ENCODE measurements at regions not wholly inside any gene's neighbourhood (a gene's known extent, or its start where the extent isn't known, plus 50 kb on each side); places are given as distances from the start of the nearest gene placed in this dataset.

GRCh38 chr19:30162718-30163117, 209.5 kb upstream of the ZNF536 start:
- Histone ChIP-seq H3K9me3 (ENCODE audit: insufficient read depth, low read length) (no peaks in the 10 kb centered on the region), H3K27me3 (ENCODE audit: low read depth, low read length) (peaks cover 48% of the 10 kb centered on the region), H3K79me2 (ENCODE audit: low read length) (no peaks in the 10 kb centered on the region), H3K27ac (ENCODE audit: low read length) (no peak overlapping the region), H4K20me1 (ENCODE audit: insufficient read depth, low read length) (no peaks in the 10 kb centered on the region), H3K36me3 (replicated peaks; ENCODE audit: low read depth, low read length) (no peaks in the 10 kb centered on the region), H3K4me3 (ENCODE audit: low read length) (no peak overlapping the region), H3K9ac (ENCODE audit: low read length) (no peak overlapping the region), H2AFZ (ENCODE audit: low read depth, low read length) (no peak overlapping the region), H3K4me2 (ENCODE audit: low read length) (no peak overlapping the region), H3K4me1 (ENCODE audit: low read length) (peaks cover 14% of the 10 kb centered on the region)
- no peak for TF ChIP-seq CTCF (IDR thresholded peaks at IDR 0.05; ENCODE audit: low read depth, low read length)
- no peak for TF ChIP-seq EZH2phosphoT487 (IDR thresholded peaks at IDR 0.05; ENCODE audit: low read depth)

GRCh38 chr19:30163663-30164062, 208.5 kb upstream of the ZNF536 start:
- TF ChIP-seq EZH2phosphoT487 (IDR thresholded peaks at IDR 0.05; ENCODE audit: low read depth), result no peak
- Histone ChIP-seq H3K9ac (ENCODE audit: low read length) (no peak overlapping the region), H3K36me3 (replicated peaks; ENCODE audit: low read depth, low read length) (no peaks in the 10 kb centered on the region), H3K4me2 (ENCODE audit: low read length) (no peak overlapping the region), H4K20me1 (ENCODE audit: insufficient read depth, low read length) (no peaks in the 10 kb centered on the region), H3K9me3 (ENCODE audit: insufficient read depth, low read length) (no peaks in the 10 kb centered on the region), H3K79me2 (ENCODE audit: low read length) (no peaks in the 10 kb centered on the region), H3K4me1 (ENCODE audit: low read length) (peaks cover 14% of the 10 kb centered on the region), H3K27me3 (ENCODE audit: low read depth, low read length) (peaks cover 43% of the 10 kb centered on the region), H3K4me3 (ENCODE audit: low read length) (no peak overlapping the region), H3K27ac (ENCODE audit: low read length) (no peak overlapping the region), H2AFZ (ENCODE audit: low read depth, low read length) (no peak overlapping the region)

GRCh38 chr19:30165228-30165813, 206.9 kb upstream of the ZNF536 start:
- no peak overlapping the region for H2AFZ ChIP-seq (ENCODE audit: low read depth, low read length)
- H3K9ac ChIP-seq (ENCODE audit: low read length), result no peak overlapping the region
- TF ChIP-seq EZH2phosphoT487 (IDR thresholded peaks at IDR 0.05; ENCODE audit: low read depth) (no peak), CTCF (IDR thresholded peaks at IDR 0.05; ENCODE audit: low read depth, low read length) (no peak)
- no peak overlapping the region for H3K4me2 ChIP-seq (ENCODE audit: low read length)
- H4K20me1 ChIP-seq (ENCODE audit: insufficient read depth, low read length), result no peaks in the 10 kb centered on the region
- H3K27ac ChIP-seq (ENCODE audit: low read length), result no peak overlapping the region
- no peaks in the 10 kb centered on the region for H3K9me3 ChIP-seq (ENCODE audit: insufficient read depth, low read length)
- peaks cover 14% of the 10 kb centered on the region for H3K4me1 ChIP-seq (ENCODE audit: low read length)
- H3K4me3 ChIP-seq (ENCODE audit: low read length), result no peak overlapping the region
- H3K36me3 ChIP-seq (replicated peaks; ENCODE audit: low read depth, low read length), result no peaks in the 10 kb centered on the region
- H3K27me3 ChIP-seq (ENCODE audit: low read depth, low read length), result peaks cover 29% of the 10 kb centered on the region
- H3K79me2 ChIP-seq (ENCODE audit: low read length), result no peaks in the 10 kb centered on the region

GRCh38 chr19:30167206-30167868, 204.8 kb upstream of the ZNF536 start:
- no peaks in the 10 kb centered on the region for H3K9me3 ChIP-seq (ENCODE audit: insufficient read depth, low read length)
- TF ChIP-seq CTCF (IDR thresholded peaks at IDR 0.05; ENCODE audit: low read depth, low read length), result no peak
- no peak for TF ChIP-seq EZH2phosphoT487 (IDR thresholded peaks at IDR 0.05; ENCODE audit: low read depth)

More at GRCh38 chr19:30167206-30167868, 204.8 kb upstream of the ZNF536 start:
- no peak overlapping the region for H3K27ac ChIP-seq (ENCODE audit: low read length)
- H3K4me3 ChIP-seq (ENCODE audit: low read length), result no peak overlapping the region
- no peaks in the 10 kb centered on the region for H3K79me2 ChIP-seq (ENCODE audit: low read length)
- no peak overlapping the region for H2AFZ ChIP-seq (ENCODE audit: low read depth, low read length)
- H3K9ac ChIP-seq (ENCODE audit: low read length), result no peak overlapping the region
- no peaks in the 10 kb centered on the region for H4K20me1 ChIP-seq (ENCODE audit: insufficient read depth, low read length)
- peaks cover 9% of the 10 kb centered on the region for H3K27me3 ChIP-seq (ENCODE audit: low read depth, low read length)
- H3K4me2 ChIP-seq (ENCODE audit: low read length), result no peak overlapping the region
- peaks cover 14% of the 10 kb centered on the region for H3K4me1 ChIP-seq (ENCODE audit: low read length)
- no peaks in the 10 kb centered on the region for H3K36me3 ChIP-seq (replicated peaks; ENCODE audit: low read depth, low read length)

All from OCI-LY3 (cell line).